A549 (cell line): ENCODE measurements at regions not wholly inside any gene's neighbourhood (a gene's known extent, or its start where the extent isn't known, plus 50 kb on each side); places are given as distances from the start of the nearest gene placed in this dataset.

Experiments used
- EHMT2 ChIP-seq: fragments of 200-600 bp; sonication (generic); IDR thresholded peaks from 2 replicates; pipeline ENCODE4 v1.6.1; 2016; ENCODE audit warnings: antibody characterized with exemption, low read depth, mild to moderate bottlenecking, moderate library complexity
- EP300 ChIP-seq, 2 experiments: fragments of >200 bp; sonication (Bioruptor Twin); formaldehyde crosslinking; IDR thresholded peaks; 2 replicates in 1 of 2; 3 replicates in 1 of 2; pipeline ENCODE4 v1.6.1; 2016 to 2017
- FOSL2 ChIP-seq, 2 experiments: fragments of 450-650 bp in 1 of 2; fragments of >200 bp in 1 of 2; sonication (Bioruptor Twin) in 1 of 2; formaldehyde crosslinking; IDR thresholded peaks; 2 replicates each; pipeline versions ENCODE4 v1.5.0 to v1.6.1; 2016 to 2020; ENCODE audit warnings: mild to moderate bottlenecking in 1 of 2, moderate library complexity in 1 of 2
- NPAS2 ChIP-seq: fragments of 250-450 bp; sonication (Bioruptor Pico); IDR thresholded peaks from 2 replicates; pipeline ENCODE4 v1.8.0; 2022; ENCODE audit warnings: mild to moderate bottlenecking, moderate library complexity, borderline replicate concordance
- TF ChIP-seq, protein P1 (sequence below): fragments of >200 bp; sonication (Bioruptor Twin); formaldehyde crosslinking; IDR thresholded peaks from 3 replicates; pipeline ENCODE4 v1.5.1; 2016

DNA sequence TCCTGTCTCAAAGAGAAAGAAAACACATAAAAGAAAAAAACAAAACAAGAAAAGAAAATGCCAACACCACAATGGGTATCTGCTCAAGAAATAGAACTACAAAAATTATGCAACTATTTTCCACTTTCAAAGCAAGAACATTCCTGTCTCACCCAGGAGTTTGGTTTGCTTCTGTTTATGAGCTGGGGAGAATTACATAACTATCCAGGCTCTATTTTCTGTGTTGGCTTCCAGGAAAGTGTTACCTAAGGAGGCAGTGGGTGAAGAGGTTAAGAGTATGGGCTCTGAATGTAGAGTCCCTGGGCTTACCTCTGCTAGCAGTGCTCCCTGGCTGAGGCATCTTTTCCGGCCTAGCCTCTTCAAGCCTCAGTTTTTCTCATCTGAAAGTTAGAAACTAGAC is 426.7 kb downstream of the MIAT start:
- TF ChIP-seq NPAS2: no peak
- no peak for TF ChIP-seq FOSL2 (IDR thresholded peaks at IDR 0.05)
- no peak for TF ChIP-seq FOSL2 (CRISPR knock-in tag; IDR thresholded peaks at IDR 0.05)
- TF ChIP-seq, protein P1, sequence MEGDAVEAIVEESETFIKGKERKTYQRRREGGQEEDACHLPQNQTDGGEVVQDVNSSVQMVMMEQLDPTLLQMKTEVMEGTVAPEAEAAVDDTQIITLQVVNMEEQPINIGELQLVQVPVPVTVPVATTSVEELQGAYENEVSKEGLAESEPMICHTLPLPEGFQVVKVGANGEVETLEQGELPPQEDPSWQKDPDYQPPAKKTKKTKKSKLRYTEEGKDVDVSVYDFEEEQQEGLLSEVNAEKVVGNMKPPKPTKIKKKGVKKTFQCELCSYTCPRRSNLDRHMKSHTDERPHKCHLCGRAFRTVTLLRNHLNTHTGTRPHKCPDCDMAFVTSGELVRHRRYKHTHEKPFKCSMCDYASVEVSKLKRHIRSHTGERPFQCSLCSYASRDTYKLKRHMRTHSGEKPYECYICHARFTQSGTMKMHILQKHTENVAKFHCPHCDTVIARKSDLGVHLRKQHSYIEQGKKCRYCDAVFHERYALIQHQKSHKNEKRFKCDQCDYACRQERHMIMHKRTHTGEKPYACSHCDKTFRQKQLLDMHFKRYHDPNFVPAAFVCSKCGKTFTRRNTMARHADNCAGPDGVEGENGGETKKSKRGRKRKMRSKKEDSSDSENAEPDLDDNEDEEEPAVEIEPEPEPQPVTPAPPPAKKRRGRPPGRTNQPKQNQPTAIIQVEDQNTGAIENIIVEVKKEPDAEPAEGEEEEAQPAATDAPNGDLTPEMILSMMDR: no peak
- TF ChIP-seq EHMT2: no peak
- no peak for TF ChIP-seq EP300 (IDR thresholded peaks at IDR 0.05)
